GM23248 (cell line): ENCODE measurements at regions not wholly inside any gene's neighbourhood (a gene's known extent, or its start where the extent isn't known, plus 50 kb on each side); places are given as distances from the start of the nearest gene placed in this dataset.
"Not testable (repeated sequence)": the region's sequence is repeated elsewhere in the genome, so short reads cannot be mapped to it uniquely, and the experiment has no call there.

ENCODE experiments used
- DNase-seq: peaks from one replicate; pipeline ENCODE4 v3.0.0-alpha.2; 2015
- H2AFZ ChIP-seq: fragments of 200-600 bp; sonication (generic); 2 replicates; pipeline ENCODE4 v1.6.1; 2016; ENCODE audit warnings: antibody characterized with exemption
- H3F3A ChIP-seq: fragments of 200-600 bp; sonication (generic); 2 replicates; pipeline ENCODE4 v1.6.1; 2016; ENCODE audit warnings: mild to moderate bottlenecking, antibody characterized with exemption, mixed run types; ENCODE audit not compliant: insufficient read depth
- H3K27ac ChIP-seq: fragments of 200-600 bp; sonication (generic); 2 replicates; pipeline ENCODE4 v1.5.1; 2016; ENCODE audit warnings: mild to moderate bottlenecking
- H3K27me3 ChIP-seq: fragments of 200-600 bp; sonication (generic); replicated peaks from 2 replicates; pipeline ENCODE4 v1.6.1; 2016; ENCODE audit warnings: mild to moderate bottlenecking; ENCODE audit not compliant: insufficient read depth
- H3K36me3 ChIP-seq: fragments of 200-600 bp; sonication (generic); 2 replicates; pipeline ENCODE4 v1.6.1; 2016; ENCODE audit warnings: low read depth, mild to moderate bottlenecking
- H3K4me1 ChIP-seq: fragments of 200-600 bp; sonication (generic); 2 replicates; pipeline ENCODE4 v1.6.1; 2016; ENCODE audit warnings: mild to moderate bottlenecking; ENCODE audit not compliant: insufficient read depth
- H3K4me2 ChIP-seq: fragments of 200-600 bp; sonication (generic); one replicate; pipeline ENCODE4 v1.6.1; 2016; ENCODE audit warnings: mild to moderate bottlenecking; ENCODE audit not compliant: unreplicated experiment
- H3K4me3 ChIP-seq: fragments of 200-600 bp; sonication (generic); 2 replicates; pipeline ENCODE4 v1.5.1; 2016; ENCODE audit warnings: mild to moderate bottlenecking
- H3K79me2 ChIP-seq: fragments of 200-600 bp; sonication (generic); 2 replicates; pipeline ENCODE4 v1.6.1; 2016; ENCODE audit warnings: mild to moderate bottlenecking; ENCODE audit not compliant: insufficient read depth
- H3K9ac ChIP-seq: fragments of 200-600 bp; sonication (generic); 2 replicates; pipeline ENCODE4 v1.6.1; 2016; ENCODE audit warnings: mild to moderate bottlenecking
- H3K9me2 ChIP-seq: fragments of 200-600 bp; sonication (generic); 2 replicates; pipeline ENCODE4 v1.6.1; 2016; ENCODE audit warnings: mixed run types, mild to moderate bottlenecking, moderate library complexity; ENCODE audit not compliant: insufficient read depth
- H3K9me3 ChIP-seq: fragments of 200-600 bp; sonication (generic); one replicate; pipeline ENCODE4 v1.6.1; 2017; ENCODE audit warnings: low read depth
- H4K20me1 ChIP-seq: fragments of 200-600 bp; sonication (generic); 2 replicates; pipeline ENCODE4 v1.6.0; 2016; ENCODE audit not compliant: insufficient read depth
- EZH2 ChIP-seq: fragments of 200-600 bp; sonication (generic); IDR thresholded peaks from 2 replicates; pipeline ENCODE4 v1.6.1; 2018; ENCODE audit warnings: antibody characterized with exemption, mild to moderate bottlenecking; ENCODE audit not compliant: insufficient read depth, poor library complexity, severe bottlenecking
- EZH2phosphoT487 ChIP-seq: fragments of 200-600 bp; sonication (generic); IDR thresholded peaks from 2 replicates; pipeline ENCODE4 v1.6.1; 2018; ENCODE audit warnings: antibody characterized with exemption, moderate library complexity, mild to moderate bottlenecking, low read depth; ENCODE audit not compliant: insufficient read depth
- WGBS, 2 experiments: methylation state at CpG; one replicate each; pipeline ENCODE4 v1.1.6; 2015 to 2017; ENCODE audit warnings: low lambda C conversion rate in 2 of 2, low coverage in 1 of 2; ENCODE audit errors: missing lambda C conversion rate in 2 of 2; 5-methylcytosine and 5-hydroxymethylcytosine counted together
- in situ Hi-C: fragments of 300-500 bp; cut with MboI; formaldehyde crosslinking; loops from 2 replicates; pipeline ENCODE4 v1.15.0; 2020

GRCh38 chrX:14351611-14352303 lies 177.6 kb upstream of the GLRA2 start:
- H3K4me1 ChIP-seq: peaks cover 31% of the 10 kb centered on the region
- no peak overlapping the region for H3K4me2 ChIP-seq
- in situ Hi-C loops: no loop called here
- no peak overlapping the region for H2AFZ ChIP-seq
- no peak overlapping the region for H3K9ac ChIP-seq
- no peaks in the 10 kb centered on the region for H3K27me3 ChIP-seq
- no peaks in the 10 kb centered on the region for H3K9me2 ChIP-seq
- peaks cover 24% of the 10 kb centered on the region for H3F3A ChIP-seq
- H3K79me2 ChIP-seq: no peaks in the 10 kb centered on the region
- no peak overlapping the region for H3K4me3 ChIP-seq
- no peak overlapping the region for H3K27ac ChIP-seq
- 42 to 48% methylated on average over 5 of the region's 5 CpGs for WGBS, 2 experiments
- no peak for DNase-seq
- TF ChIP-seq EZH2 (no peak), EZH2phosphoT487 (no peak)
- no peaks in the 10 kb centered on the region for H4K20me1 ChIP-seq
- no peaks in the 10 kb centered on the region for H3K9me3 ChIP-seq
- H3K36me3 ChIP-seq: no peaks in the 10 kb centered on the region

GRCh38 chrX:14347523-14347922 lies 181.8 kb upstream of the GLRA2 start:
- H3K4me1 ChIP-seq: peaks cover 4% of the 10 kb centered on the region; the same call in 1 of the 2 replicates
- H3K27me3 ChIP-seq: no peaks in the 10 kb centered on the region
- no peaks in the 10 kb centered on the region for H3K9me3 ChIP-seq
- H3K27ac ChIP-seq: no peak overlapping the region
- no peaks in the 10 kb centered on the region for H4K20me1 ChIP-seq
- H2AFZ ChIP-seq: no peak overlapping the region
- no peak overlapping the region for H3K9ac ChIP-seq
- in situ Hi-C loops: no loop called here
- no peaks in the 10 kb centered on the region for H3K36me3 ChIP-seq
- no peaks in the 10 kb centered on the region for H3K9me2 ChIP-seq
- DNase-seq: no peak
- no peaks in the 10 kb centered on the region for H3F3A ChIP-seq
- H3K4me2 ChIP-seq: no peak overlapping the region
- no peak overlapping the region for H3K4me3 ChIP-seq
- no peaks in the 10 kb centered on the region for H3K79me2 ChIP-seq
- TF ChIP-seq EZH2phosphoT487 (no peak), EZH2 (no peak)

GRCh38 chrX:14344172-14344940 lies 185.0 kb upstream of the GLRA2 start:
- no peak for DNase-seq
- Histone ChIP-seq H3F3A (no peaks in the 10 kb centered on the region), H3K27me3 (no peaks in the 10 kb centered on the region), H4K20me1 (no peaks in the 10 kb centered on the region), H3K9me2 (no peaks in the 10 kb centered on the region), H3K9ac (no peak overlapping the region), H3K27ac (no peak overlapping the region), H3K36me3 (no peaks in the 10 kb centered on the region), H3K4me2 (no peak overlapping the region), H3K4me1 (no peaks in the 10 kb centered on the region), H3K4me3 (no peak overlapping the region), H2AFZ (no peak overlapping the region), H3K9me3 (no peaks in the 10 kb centered on the region), H3K79me2 (no peaks in the 10 kb centered on the region)
- WGBS, 2 experiments: 15 to 25% methylated on average over 3 of the region's 3 CpGs
- in situ Hi-C loops: no loop called here
- TF ChIP-seq EZH2: no peak
- no peak for TF ChIP-seq EZH2phosphoT487

- no peaks in the 10 kb centered on the region for H3K4me1 ChIP-seq
- no peak overlapping the region for H2AFZ ChIP-seq
- H3K79me2 ChIP-seq: no peaks in the 10 kb centered on the region
- 5 to 14% methylated on average over 1 of the region's 1 CpG for WGBS, 2 experiments
- DNase-seq: no peak
- in situ Hi-C loops: no loop called here
- H3K4me3 ChIP-seq: no peak overlapping the region
- no peak for TF ChIP-seq EZH2phosphoT487
- TF ChIP-seq EZH2: no peak
- H4K20me1 ChIP-seq: no peaks in the 10 kb centered on the region
- no peak overlapping the region for H3K4me2 ChIP-seq
- H3K36me3 ChIP-seq: no peaks in the 10 kb centered on the region
- no peaks in the 10 kb centered on the region for H3K27me3 ChIP-seq
- H3K9me2 ChIP-seq: no peaks in the 10 kb centered on the region
- H3K9me3 ChIP-seq: no peaks in the 10 kb centered on the region
- no peaks in the 10 kb centered on the region for H3F3A ChIP-seq
- H3K9ac ChIP-seq: no peak overlapping the region
- no peak overlapping the region for H3K27ac ChIP-seq
These were observed 219.9 kb upstream of the GLRA2 start for GRCh38 chrX:14309431-14309830.

GRCh38 chrX:14308976-14309375 lies 220.4 kb upstream of the GLRA2 start:
- H4K20me1 ChIP-seq, H3K4me1 ChIP-seq, in situ Hi-C loops, H3K27ac ChIP-seq, H3K9me3 ChIP-seq, H3K27me3 ChIP-seq, DNase-seq, H3K4me3 ChIP-seq, H3K79me2 ChIP-seq, H3K9me2 ChIP-seq, H3F3A ChIP-seq, H3K9ac ChIP-seq, H3K36me3 ChIP-seq, H2AFZ ChIP-seq, H3K4me2 ChIP-seq: not testable (repeated sequence)
- WGBS, 2 experiments: 20 to 26% methylated on average over 2 to 3 of the region's 3 CpGs
